SH-SY5Y (cell line): ENCODE measurements at regions not wholly inside any gene's neighbourhood (a gene's known extent, or its start where the extent isn't known, plus 50 kb on each side); places are given as distances from the start of the nearest gene placed in this dataset.

Source experiments
- GATA2 ChIP-seq: IDR thresholded peaks from 2 replicates; pipeline ENCODE4 v1.6.1; 2011; ENCODE audit warnings: mild to moderate bottlenecking, low read depth, low read length
- GATA3 ChIP-seq: IDR thresholded peaks from 2 replicates; pipeline ENCODE4 v1.6.1; 2011; ENCODE audit warnings: low read depth, mild to moderate bottlenecking, low read length, moderate library complexity

- TF ChIP-seq GATA2 (no peak), GATA3 (no peak)
Observed at GRCh38 chr3:181929501-181929900, 217.8 kb downstream of the SOX2 start.
